Colonic mucosa (tissue), 4 donors: ENCODE measurements at regions not wholly inside any gene's neighbourhood (a gene's known extent, or its start where the extent isn't known, plus 50 kb on each side); places are given as distances from the start of the nearest gene placed in this dataset.

ENCODE experiments used
- DNase-seq: peaks from one replicate; pipeline ENCODE4 v3.0.0-alpha.2; 2020
- H3K27ac ChIP-seq: fragments of 200-600 bp; one replicate; pipeline ENCODE4 v1.8.0; 2021
- H3K27me3 ChIP-seq: fragments of 200-600 bp; one replicate; pipeline ENCODE4 v1.8.0; 2021
- H3K36me3 ChIP-seq: fragments of 200-600 bp; one replicate; pipeline ENCODE4 v1.8.0; 2021
- H3K4me1 ChIP-seq: fragments of 200-600 bp; one replicate; pipeline ENCODE4 v1.8.0; 2021; ENCODE audit warnings: mild to moderate bottlenecking
- H3K4me3 ChIP-seq: fragments of 200-600 bp; one replicate; pipeline ENCODE4 v1.8.0; 2021
- H3K9ac ChIP-seq, 2 donors: one replicate each; pipeline ENCODE4 v1.7.0; 2013; ENCODE audit warnings: control low read depth in 2 of 2, low read depth in 2 of 2, low read length in 2 of 2
- H3K9me3 ChIP-seq: fragments of 200-600 bp; one replicate; pipeline ENCODE4 v1.8.0; 2021
- intact Hi-C: fragments of 100-400 bp; cut with DNase I; formaldehyde crosslinking; loops from one replicate; pipeline ENCODE4 v1.14.1; 2022
- TF ChIP-seq, protein P1 (sequence below): fragments of 200-600 bp; IDR thresholded peaks from one replicate; pipeline ENCODE4 v1.8.0; 2022; ENCODE audit warnings: antibody characterized with exemption, mild to moderate bottlenecking
- donor health status: healthy.
- donor health status: DM: no; HTN: no; CAD: no.
- donor health status: DM: no; HTN: no; CAD: no.

DNA sequence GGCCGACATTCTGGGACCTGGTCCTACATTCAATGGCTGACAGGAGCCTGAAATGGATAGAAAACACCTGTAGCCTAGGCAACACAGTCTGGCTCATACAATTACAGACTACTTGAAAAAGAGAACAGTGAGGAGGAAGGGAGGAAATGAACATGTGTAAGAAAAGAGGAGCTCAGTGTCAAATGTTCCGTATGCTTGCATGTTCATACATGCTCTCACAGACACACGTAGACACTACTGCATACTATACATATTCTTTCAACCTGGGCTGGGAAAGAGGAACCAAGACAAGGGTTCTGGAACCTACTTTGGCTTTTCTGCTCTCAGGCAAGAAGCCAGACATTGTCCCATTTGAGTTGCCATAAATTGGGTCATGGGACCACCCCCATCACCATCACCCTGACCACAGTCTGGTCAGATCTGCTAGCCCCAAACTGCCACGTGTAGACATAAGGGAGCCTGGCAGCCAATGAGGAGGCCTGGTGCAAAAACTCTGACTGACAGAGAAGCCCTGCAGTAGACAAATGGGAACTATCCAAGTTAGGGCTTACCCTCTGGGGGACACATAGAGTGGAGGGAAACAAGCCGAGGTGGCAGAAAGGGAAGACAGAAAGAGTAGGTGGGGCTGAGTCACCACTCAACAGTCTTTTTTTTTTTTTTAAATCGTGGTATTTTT lies 310.0 kb downstream of the SHQ1 start:
- H3K36me3 ChIP-seq = no peaks in the 10 kb centered on the region
- no peak overlapping the region for H3K27ac ChIP-seq
- intact Hi-C loops = no loop called here
- no peaks in the 10 kb centered on the region for H3K4me1 ChIP-seq
- no peak for DNase-seq
- H3K9ac ChIP-seq = no peak overlapping the region
- H3K27me3 ChIP-seq = no peaks in the 10 kb centered on the region
- TF ChIP-seq, protein P1, sequence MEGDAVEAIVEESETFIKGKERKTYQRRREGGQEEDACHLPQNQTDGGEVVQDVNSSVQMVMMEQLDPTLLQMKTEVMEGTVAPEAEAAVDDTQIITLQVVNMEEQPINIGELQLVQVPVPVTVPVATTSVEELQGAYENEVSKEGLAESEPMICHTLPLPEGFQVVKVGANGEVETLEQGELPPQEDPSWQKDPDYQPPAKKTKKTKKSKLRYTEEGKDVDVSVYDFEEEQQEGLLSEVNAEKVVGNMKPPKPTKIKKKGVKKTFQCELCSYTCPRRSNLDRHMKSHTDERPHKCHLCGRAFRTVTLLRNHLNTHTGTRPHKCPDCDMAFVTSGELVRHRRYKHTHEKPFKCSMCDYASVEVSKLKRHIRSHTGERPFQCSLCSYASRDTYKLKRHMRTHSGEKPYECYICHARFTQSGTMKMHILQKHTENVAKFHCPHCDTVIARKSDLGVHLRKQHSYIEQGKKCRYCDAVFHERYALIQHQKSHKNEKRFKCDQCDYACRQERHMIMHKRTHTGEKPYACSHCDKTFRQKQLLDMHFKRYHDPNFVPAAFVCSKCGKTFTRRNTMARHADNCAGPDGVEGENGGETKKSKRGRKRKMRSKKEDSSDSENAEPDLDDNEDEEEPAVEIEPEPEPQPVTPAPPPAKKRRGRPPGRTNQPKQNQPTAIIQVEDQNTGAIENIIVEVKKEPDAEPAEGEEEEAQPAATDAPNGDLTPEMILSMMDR = no peak
- no peak overlapping the region for H3K4me3 ChIP-seq
- no peaks in the 10 kb centered on the region for H3K9me3 ChIP-seq

- TF ChIP-seq, protein P1 = no peak
- Histone ChIP-seq H3K9me3 (no peaks in the 10 kb centered on the region), H3K4me3 (no peak overlapping the region), H3K4me1 (no peaks in the 10 kb centered on the region), H3K27ac (no peak overlapping the region), H3K9ac (no peak overlapping the region), H3K36me3 (no peaks in the 10 kb centered on the region), H3K27me3 (no peaks in the 10 kb centered on the region)
- DNase-seq = no peak
- intact Hi-C loops = no loop called here
Measured at GRCh38 chr3:72537448-72537847, 310.8 kb downstream of the SHQ1 start.

DNA sequence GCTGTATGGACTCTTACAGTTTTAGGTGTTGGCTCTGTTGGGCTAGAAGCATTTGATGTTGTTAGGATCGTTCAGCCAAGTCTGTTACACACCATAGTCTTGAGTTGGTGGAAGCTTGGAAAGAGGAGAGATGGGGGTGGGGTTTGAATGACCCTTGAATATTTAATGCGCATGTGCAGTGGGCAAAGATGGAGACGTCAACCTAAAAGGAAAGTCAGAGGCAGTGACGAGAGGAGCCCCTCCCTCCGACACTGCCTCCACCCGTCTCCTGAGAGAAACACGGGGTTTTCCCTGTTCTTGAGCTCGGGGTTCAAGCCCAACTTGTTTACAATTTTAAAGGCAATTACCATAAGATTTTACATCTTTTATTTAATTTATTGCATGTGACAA lies 311.4 kb downstream of the SHQ1 start:
- H3K4me1 ChIP-seq = no peaks in the 10 kb centered on the region
- no peak for DNase-seq
- intact Hi-C loops = no loop called here

DNA sequence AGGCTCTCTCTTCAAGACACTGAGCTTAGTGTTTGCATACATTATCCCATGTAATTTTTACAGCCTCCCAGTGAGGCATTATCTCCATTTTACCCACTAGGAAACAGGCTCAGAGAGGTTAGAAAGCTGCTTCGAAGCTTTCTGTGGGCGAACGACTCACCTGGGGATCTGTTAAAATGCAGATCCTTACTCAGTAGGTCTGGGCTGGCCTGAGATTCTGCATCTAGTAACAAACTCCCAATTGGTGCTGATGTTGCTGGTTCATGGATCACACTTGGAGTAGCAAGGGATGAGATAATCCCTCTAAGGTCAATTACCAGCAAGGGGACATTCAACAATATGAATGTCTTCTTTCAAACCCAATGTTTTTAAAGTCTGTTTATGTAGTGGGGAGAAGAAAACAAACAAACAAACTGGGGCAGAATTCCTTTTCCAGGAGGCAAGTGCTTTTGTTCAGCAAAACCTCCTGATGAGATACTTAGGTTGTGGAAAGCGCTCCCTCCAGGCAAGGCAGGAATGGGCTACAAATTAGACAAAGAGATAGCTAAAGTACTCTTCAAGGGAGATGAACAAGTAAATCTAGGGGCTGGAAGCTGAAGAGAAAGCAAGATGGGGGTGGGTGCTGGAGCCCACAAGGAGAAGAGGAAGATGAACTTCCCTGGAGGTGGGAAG lies 311.9 kb downstream of the SHQ1 start:
- intact Hi-C loops = no loop called here
- TF ChIP-seq, protein P1 = no peak
- Histone ChIP-seq H3K27ac (no peak overlapping the region), H3K4me3 (no peak overlapping the region), H3K27me3 (no peaks in the 10 kb centered on the region), H3K9me3 (no peaks in the 10 kb centered on the region), H3K36me3 (no peaks in the 10 kb centered on the region), H3K4me1 (no peaks in the 10 kb centered on the region), H3K9ac (no peak overlapping the region)
- no peak for DNase-seq

More for the DNA sequence above, 311.4 kb downstream of the SHQ1 start:
- TF ChIP-seq, protein P1 = no peak
- Histone ChIP-seq H3K27me3 (no peaks in the 10 kb centered on the region), H3K4me3 (no peak overlapping the region), H3K27ac (no peak overlapping the region), H3K9ac (no peak overlapping the region), H3K9me3 (no peaks in the 10 kb centered on the region), H3K36me3 (no peaks in the 10 kb centered on the region)

- Histone ChIP-seq H3K27me3 (no peaks in the 10 kb centered on the region), H3K4me1 (no peaks in the 10 kb centered on the region), H3K9me3 (no peaks in the 10 kb centered on the region), H3K4me3 (no peak overlapping the region), H3K36me3 (no peaks in the 10 kb centered on the region), H3K9ac (no peak overlapping the region), H3K27ac (no peak overlapping the region)
- TF ChIP-seq, protein P1 = no peak
- intact Hi-C loops = no loop called here
- DNase-seq = no peak
Measured at GRCh38 chr3:72535772-72536171, 312.5 kb downstream of the SHQ1 start.
